ENCODE measurements at regions not wholly inside any gene's neighbourhood (a gene's known extent, or its start where the extent isn't known, plus 50 kb on each side); places are given as distances from the start of the nearest gene placed in this dataset.
"Not testable (repeated sequence)": the region's sequence is repeated elsewhere in the genome, so short reads cannot be mapped to it uniquely, and the experiment has no call there.

DNA sequence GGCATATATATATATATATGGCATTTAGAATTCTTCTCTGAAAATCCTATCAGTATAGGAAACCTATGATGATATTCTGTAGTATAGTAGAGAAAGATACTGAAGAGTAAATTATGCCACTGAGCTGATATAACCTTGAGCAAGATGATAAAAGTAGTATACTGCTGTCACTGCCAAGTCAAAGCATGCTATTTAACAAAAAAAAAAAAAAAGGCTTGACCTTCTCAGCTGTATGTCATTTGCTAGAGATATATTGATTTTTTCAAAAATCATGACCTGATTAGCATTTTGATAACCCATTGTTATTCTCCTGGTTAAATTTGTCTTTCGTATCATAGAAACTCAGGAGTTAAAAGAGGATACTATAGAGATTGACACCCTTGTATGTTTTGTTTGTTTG lies 299.4 kb downstream of the ADAMTS20 start:
- no peak for DNase-seq (ENCODE audit: low spot score)

DNA sequence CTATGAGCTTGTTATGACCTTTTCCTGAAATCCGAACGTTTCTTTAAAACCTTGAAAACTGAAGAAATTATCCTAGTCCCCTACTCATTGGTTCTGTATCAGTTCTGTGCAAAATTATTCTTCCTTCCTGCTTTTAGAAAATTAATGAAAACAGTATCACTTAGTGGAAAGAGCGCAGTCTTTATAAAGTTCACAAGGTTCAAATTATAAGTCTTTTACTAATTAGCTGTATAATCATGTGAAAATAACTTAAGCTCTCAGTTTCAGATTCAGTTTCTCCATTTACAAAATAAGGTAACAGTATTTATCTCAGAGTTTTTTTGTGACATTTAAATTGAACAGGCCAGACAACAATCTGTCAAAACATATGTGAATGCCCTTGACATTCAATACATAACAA lies 306.1 kb downstream of the ADAMTS20 start:
- no peak for DNase-seq (ENCODE audit: low spot score)

DNA sequence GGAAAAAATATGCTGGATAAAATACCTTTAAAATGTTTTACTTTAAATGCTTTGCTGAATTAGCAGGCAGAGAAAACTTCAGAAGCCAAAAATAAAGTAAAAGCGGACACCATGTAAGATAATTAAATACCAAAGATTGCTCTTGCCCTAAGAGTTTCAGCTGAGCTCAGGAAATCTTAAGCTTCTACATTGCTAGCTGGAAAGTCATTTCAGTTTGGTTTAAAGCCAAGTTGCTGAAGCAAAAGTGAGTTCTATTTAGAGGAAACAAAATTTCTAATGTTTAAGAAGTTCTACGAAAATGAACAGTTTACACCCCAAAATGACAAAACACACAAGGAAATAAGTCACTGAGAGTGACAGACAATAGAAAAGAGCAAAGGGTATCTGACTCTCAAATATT lies 310.0 kb downstream of the ADAMTS20 start:
- DNase-seq (ENCODE audit: low spot score): peak; percentile 18

DNA sequence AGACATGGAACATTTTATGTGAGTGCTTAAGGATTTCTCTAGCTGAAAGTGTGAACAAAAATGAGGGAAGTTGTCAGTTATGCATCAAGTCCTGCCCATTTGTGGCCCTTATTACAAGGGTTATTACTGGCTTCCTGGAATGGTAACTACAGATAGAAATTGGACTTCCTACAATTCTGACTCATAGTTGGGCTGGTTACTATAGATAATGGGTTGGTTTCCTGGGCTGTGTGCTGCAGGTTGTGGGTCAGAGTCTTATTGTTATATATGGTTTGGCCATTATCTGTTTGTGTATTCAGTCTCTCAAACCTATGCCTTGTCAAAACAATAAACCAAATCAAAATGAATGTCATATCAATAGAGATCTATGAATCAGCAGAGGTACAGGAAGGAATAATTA lies 313.7 kb downstream of the ADAMTS20 start:
- DNase-seq (ENCODE audit: low spot score): no peak

DNA sequence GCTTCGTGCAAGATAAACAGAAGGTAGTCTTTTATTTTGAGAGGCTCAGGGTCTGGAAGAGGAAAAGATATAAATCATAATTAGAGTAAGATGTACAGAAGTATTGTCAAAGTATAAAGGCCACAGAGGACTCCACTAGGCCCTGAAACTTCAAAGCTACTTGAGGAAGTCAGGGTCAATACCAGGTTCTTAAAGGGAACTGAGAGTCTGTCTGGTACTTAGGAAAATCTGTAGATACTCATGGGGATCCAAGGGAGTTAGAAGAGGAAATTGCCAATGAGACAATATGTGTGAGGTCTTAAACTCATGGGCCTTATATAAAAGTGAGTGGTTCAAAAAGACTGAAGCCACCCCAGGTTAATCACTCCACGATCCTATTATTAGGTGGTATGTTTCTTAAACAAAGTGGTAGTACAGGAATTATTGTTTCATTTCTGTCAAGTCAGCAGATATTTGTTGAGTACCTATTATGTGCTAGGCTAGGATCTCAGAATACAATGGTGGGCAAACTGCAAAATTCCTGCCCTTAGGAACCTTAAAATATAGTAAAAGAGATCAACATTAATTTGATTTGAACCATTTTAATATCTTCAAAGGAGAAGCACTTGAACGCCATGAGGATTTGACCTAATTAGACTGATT lies 314.6 kb downstream of the ADAMTS20 start:
- no peak for DNase-seq (ENCODE audit: low spot score)

DNA sequence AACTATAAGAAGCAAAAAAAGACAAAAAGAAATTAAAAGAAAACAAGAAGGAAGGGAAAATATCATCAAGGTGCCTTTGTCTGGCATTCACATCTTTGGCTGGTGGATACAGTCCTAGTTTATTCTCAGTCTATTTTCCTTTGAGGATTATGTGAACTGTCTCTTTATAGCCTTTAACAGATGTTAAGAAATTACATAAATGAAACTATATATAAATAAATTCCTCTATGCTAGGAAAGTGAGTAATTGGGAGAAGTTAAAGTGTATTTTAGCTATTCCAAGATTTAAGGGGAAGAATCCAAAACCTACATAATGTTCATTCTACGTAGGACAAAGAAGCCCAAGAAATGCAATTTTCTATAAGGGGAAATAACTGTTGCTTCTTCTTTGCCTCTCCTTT lies 316.3 kb downstream of the ADAMTS20 start:
- no peak for DNase-seq (ENCODE audit: low spot score)

DNA sequence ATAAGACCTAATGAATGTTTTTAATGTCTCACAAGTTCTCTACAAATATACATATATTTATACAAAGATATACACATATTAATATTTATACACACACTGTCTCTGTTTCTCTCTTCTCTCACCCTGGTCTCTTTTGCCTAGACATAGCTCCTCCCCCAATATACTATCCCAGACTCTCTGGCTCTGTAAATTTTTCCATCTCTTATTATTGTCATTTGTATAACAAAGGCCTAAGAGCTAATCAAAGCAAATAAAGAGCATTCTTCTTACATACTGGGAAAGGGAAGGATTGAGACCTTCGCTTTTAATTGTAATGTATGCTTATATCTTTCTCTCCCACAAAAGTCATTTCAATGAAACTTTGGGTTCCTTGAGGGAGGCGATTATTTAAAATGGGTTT lies 318.1 kb downstream of the ADAMTS20 start:
- DNase-seq (ENCODE audit: low spot score): no peak

DNA sequence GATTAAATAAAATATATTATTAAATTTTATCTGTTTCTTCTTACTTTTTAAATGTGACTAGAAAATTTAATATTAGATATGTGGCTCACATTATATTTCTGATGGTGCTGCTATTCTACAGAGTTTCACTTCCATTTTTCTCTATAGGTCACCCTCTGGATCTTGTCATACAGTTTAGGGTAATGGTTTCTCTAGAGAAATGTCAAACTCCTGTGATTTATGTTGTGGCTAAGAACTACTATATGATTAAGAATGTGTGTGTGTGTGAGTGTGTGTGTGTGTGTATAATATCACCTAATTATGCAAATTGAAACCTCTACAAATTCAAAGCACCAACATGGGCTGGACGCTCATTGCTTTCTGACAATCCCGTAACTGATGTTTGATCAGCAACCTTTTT lies 325.9 kb downstream of the ADAMTS20 start:
- no peak for DNase-seq (ENCODE audit: low spot score)

DNA sequence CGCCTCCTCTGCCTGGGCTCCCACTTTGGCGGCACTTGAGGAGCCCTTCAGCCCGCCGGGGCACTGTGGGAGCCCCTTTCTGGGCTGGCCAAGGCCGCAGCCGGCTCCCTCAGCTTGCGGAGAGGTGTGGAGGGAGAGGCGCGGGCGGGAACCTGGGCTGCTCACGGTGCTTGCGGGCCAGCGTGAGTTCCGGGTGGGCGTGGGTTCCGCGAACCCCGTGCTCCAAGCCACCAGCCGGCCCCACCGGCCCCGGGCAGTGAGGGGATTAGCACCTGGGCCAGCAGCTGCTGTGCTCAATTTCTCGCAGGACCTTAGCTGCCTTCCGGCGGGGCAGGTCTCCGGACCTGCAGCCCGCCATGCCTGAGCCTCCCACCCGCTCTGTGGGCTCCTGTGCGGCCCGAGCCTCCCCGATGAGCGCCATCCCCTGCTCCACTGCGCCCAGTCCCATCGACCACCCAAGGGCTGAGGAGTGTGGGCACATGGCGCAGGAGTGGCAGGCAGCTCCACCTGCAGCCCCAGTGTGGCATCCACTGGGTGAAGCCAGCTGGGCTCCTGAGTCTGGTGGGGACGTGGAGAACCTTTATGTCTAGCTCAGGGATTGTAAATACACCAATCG lies 327.7 kb downstream of the ADAMTS20 start:
- DNase-seq (ENCODE audit: low spot score): not testable (repeated sequence)

DNA sequence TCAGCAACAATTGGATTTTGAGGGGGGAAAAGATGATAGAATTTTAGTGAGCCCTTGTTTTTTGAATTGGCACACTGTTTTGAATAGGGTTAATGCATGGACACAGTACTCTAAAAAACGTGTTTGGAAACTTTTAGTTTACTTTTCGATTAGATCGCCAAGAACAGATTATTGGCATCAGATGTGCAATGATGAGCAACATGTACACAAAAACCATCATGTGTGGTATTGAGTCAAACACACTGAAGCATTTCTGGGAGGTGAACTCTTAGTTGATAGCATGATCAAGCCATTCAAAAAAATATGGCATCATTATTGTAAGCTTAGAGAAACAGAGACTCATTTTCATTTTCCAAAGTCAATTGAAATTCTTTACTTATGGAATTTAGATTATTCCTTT lies 329.2 kb downstream of the ADAMTS20 start:
- no peak for DNase-seq (ENCODE audit: low spot score)

DNA sequence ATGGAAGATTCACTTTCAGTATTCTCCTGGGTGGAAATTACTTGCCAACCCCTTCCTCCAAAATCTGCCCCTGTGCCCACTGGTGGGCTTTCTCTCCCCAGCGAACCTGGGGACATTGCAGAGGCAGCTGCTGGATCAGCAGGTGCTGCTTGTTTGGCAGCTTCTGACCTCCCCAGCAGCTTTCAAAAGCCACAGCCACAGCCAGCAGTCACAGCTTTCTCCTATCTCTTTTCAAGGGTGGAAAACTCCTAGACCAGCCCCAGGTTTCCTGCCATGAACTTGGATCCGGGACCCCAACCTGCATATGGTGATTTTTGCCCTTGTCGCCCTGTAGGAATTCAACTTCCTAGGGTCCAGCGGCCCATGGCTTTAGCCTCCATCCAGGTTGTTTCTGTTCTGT lies 330.8 kb downstream of the ADAMTS20 start:
- DNase-seq (ENCODE audit: low spot score): no peak

DNA sequence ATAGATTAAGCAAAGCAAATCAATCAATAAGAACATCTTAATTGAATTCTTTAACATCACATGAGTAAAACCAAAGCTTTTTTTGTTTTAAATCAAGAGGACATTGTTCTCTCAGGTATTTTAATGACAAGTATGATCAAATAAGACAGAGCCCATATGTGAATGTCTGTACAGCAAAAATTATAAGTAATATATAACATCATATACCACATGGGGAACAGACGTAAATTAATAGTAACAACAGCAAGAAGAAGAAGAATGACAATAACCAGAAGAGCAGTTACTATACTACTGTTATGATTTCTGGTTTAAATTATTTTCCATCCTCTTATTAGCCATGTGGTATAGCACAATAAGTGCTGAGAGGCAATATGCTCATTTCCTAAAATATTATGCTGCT lies 335.5 kb downstream of the ADAMTS20 start:
- DNase-seq (ENCODE audit: low spot score): no peak

DNA sequence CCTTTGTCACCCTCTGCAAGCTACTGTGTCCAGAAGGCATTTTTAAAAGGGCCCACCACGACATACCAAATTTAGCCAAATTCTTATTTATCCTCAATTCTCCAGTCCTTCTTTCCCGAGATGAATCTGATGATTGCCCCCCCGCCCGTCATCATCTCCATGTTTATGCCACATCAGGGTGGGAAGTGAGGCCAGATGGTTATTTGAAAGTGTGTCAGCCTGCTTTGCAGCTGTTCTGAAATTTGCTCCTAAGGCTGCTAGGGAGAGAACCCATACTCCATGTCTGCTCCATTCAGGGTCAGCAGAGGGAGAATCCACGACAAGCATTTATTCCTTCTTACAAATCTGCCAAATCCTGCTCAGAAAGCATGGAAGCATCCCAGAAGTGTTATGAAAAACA lies 337.8 kb downstream of the ADAMTS20 start:
- DNase-seq (ENCODE audit: low spot score): no peak

DNA sequence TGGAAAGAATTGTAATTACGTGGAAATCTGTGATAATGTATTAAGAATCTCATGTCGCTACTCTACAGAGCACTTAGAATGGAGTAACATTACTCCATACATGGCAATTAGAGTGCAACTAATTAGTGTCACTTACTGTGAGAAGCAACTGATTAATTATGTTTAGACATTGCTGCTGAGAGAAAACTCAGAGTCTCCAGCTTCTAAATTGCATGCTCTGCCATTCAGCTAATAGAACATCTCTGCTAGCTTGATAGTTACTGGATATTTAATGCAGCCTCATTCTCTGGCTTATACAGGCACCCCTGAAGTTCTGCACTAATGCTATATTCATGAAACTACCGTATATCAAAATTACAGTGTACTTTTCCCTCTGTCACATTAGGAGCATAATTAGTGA lies 338.4 kb downstream of the ADAMTS20 start:
- DNase-seq (ENCODE audit: low spot score): no peak

DNA sequence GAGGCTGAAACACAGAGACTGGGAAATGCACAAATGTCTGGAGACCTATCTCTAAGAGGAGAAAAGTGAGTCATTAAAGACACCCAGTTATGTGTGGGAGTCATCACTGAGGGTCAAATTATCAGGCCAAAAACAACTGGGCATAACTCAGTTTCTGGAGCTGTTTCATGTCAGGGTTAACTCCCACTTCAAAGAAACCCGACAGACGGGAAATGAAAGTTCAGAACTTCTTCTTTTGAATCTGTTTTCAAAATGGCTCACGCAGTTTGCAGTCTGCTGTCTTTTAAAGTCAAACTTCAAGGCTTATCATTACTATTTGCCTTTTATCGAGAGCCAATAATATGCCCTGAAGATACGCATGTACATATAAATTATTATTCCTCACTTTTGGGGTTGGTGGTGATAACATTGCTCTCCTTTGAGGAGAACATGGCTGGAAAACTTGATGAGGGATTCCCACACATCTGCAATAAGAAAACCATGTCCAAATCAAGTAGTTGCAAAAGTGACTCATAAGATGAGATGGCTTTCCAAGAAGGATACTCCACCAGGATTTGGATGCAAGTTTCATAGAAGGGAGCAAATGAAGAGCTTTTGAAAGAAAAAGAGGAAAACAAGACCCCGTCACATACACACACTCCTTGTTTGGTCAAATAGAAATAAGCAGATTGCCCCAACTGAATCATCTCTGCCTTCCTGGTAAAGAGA lies 341.4 kb downstream of the ADAMTS20 start:
- DNase-seq (ENCODE audit: low spot score): peak; percentile 33

DNA sequence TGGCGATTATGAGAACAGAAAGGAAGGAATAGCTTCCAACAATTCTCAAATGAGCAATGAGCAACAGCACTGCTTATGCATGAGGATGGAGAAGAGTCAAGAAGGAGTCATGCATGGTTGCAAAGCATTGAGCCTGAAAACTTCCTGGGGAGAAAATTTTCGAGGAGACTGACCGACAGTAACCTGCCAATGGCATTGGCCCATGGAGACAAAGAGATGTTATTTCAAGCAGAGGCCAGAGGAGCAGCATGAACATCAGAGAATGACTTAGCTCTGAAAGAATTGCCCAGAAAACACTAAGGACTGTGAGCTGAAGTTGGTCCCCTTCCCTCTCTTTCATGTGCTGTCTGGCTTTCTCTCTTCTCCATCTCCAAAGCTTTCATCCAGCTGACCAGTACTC lies 343.4 kb downstream of the ADAMTS20 start:
- no peak for DNase-seq (ENCODE audit: low spot score)

DNA sequence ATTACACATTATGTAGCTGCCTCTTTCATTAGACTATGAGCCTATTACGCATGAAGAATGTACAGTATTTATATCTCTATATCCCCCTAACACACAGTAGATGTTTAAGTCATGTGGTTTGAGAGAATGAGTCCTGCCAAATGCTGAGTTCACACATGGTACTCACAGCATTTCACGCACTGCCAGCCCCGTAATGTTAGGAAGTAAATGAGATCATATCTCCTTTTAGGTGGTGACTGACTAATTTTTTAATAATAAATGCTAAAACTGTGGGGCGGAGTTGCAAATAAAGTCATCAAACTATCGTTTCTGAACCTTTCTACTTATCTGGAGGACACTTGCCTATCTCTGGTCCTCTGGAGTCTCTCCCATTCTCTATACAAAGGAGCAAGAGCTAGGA lies 343.8 kb downstream of the ADAMTS20 start:
- no peak for DNase-seq (ENCODE audit: low spot score)

DNA sequence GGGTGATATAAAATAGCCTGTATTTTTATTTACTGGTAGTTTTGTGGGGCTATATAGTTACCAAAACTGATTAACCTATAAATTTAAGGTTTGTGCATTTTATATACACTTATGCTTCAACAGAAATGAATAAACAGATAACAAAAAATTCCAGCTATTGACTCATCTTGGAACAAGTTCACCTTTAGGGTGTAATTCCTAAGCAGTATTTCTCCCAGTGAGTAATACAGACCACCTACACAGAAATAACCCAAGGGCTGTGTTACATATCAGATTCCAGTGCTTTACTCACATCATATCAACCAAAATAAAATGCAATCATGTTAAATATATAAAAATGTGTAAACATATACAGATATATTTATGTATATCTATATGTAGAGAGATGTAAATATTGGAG lies 345.6 kb downstream of the ADAMTS20 start:
- no peak for DNase-seq (ENCODE audit: low spot score)

DNA sequence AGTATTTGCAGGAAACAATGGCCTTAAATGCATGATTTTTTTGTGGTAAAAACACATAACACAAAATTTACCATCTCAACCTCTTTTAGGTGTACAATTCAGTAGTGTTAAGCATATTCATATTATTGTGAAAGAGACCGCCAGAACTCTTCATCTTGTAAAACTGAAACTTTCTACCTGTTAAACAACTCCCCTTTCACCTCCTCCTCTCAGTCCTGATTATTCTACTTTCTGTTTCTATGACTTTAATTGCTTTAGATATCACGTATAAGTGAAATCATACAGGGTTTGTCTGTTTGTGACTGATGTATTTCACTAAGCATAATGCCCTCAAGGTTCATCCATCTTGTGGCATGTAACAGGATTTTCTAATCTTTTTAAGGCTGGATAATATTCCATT lies 353.4 kb downstream of the ADAMTS20 start:
- no peak for DNase-seq (ENCODE audit: low spot score)

DNA sequence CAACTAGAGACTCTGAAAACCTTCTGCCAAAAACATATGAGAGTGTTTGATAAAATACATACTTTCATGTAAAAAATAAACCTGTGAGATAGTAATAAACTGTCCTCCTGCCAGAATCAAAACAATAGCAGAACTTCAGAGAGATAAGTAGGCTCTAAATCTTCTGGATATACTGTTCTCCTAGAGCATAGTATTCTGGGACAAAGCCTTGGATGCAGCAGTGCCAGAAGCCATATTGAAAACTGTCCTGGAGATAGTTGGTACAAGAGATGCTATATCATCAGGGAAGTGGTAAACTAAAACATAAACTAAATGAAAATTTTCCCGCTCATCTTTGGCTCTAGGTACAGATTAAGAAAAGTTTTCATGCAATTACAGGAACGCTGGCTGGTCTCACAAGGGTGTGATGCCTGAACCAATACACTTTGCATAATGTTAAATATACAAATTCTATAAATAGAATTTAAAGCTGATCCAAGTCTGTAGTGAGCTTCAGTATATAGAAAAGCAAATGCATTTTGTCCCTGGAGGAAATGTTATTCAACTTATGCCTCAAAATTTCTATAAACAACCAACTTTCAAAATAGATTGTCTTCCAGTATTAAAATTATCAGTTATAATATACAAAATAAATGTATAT lies 355.6 kb downstream of the ADAMTS20 start:
- no peak for DNase-seq (ENCODE audit: low spot score)

DNA sequence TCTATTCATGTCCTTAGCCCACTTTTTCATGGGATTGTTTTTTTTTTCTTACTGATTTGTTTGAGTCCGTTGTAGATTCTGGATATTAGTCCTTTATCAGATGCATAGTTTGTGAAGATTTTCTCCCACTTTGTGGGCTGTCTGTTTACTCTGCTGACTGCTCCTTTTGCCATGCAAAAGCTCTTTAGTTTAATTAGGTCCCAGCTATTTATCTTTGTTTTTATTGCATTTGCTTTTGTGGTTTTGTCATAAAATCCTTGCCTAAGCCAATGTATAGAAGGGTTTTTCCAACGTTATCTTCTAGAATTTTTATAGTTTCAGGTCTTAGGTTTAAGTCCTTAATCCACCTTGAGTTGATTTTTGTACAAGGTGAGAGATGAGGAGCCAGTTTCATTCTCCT lies 358.9 kb downstream of the ADAMTS20 start:
- not testable (repeated sequence) for DNase-seq (ENCODE audit: low spot score)

DNA sequence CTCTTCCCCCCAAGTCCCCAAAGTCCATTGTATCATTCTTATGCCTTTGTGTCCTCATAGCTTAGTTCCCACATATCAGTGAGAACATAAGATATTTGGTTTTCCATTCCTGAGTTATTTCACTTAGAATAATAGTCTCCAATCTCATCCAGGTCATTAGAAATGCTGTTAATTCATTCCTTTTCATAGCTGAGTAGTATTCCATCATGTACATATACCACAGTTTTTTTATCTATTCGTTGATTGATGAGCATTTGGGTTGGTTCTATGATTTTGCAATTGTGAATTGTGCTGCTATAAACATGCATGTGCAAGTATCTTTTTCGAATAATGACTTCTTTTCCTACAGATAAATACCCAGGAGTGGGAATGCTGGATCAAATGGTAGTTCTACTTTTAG lies 359.6 kb downstream of the ADAMTS20 start:
- DNase-seq (ENCODE audit: low spot score): not testable (repeated sequence)

DNA sequence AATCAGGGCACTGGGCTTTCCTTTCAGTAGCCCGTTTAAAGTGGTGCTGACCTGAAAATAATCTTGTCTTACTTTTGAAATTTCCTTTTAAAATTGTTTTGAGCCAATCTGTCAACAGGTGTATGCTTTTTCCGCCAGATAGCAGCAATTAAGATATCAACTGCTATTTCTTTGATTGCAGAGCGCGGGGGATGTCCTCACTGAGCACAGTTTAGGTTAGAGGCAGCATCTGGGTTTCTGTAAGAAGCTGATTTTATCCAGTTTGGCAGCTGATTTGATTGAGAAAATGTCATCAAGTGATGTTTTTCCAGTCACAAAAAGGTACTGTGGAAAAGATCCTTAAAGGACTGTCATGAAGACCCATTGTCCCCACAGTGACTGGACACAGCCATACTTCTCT lies 371.8 kb downstream of the ADAMTS20 start:
- DNase-seq (ENCODE audit: low spot score): no peak
